GM12872 (cell line): ENCODE measurements at regions not wholly inside any gene's neighbourhood (a gene's known extent, or its start where the extent isn't known, plus 50 kb on each side); places are given as distances from the start of the nearest gene placed in this dataset.

Experiments used
- CTCF ChIP-seq: IDR thresholded peaks from 3 replicates; pipeline ENCODE4 v1.5.1; 2011; ENCODE audit warnings: low read depth, mild to moderate bottlenecking, low read length, moderate library complexity; ENCODE audit not compliant: insufficient read depth

- no peak for TF ChIP-seq CTCF
These were observed 242.2 kb downstream of the B3GLCT start for GRCh38 chr13:31441800-31442510.

GRCh38 chr13:31442571-31442970, 242.8 kb downstream of the B3GLCT start:
- TF ChIP-seq CTCF, result no peak

- no peak for TF ChIP-seq CTCF
These were observed 244.6 kb downstream of the B3GLCT start for GRCh38 chr13:31444266-31444856.

GRCh38 chr13:31452525-31452924, 252.8 kb downstream of the B3GLCT start:
- no peak for TF ChIP-seq CTCF

GRCh38 chr13:31455581-31455980, 255.8 kb downstream of the B3GLCT start:
- no peak for TF ChIP-seq CTCF

GRCh38 chr13:31456056-31456455, 256.3 kb downstream of the B3GLCT start:
- no peak for TF ChIP-seq CTCF

GRCh38 chr13:31460061-31460460, 260.3 kb downstream of the B3GLCT start:
- TF ChIP-seq CTCF, result no peak
